Endothelial cell (in vitro differentiated cells): ENCODE measurements at regions not wholly inside any gene's neighbourhood (a gene's known extent, or its start where the extent isn't known, plus 50 kb on each side); places are given as distances from the start of the nearest gene placed in this dataset.

ENCODE experiments used
- DNase-seq: peaks from one replicate; pipeline ENCODE4 v3.0.0; 2021; ENCODE audit warnings: low spot score
- H3K27ac Mint-ChIP-seq: one replicate; pipeline ENCODE4 v1.8.0; 2021; ENCODE audit warnings: mixed read lengths, inconsistent platforms; ENCODE audit not compliant: unreplicated experiment
- H3K27me3 Mint-ChIP-seq: one replicate; pipeline ENCODE4 v1.8.0; 2021; ENCODE audit warnings: mild to moderate bottlenecking, moderate library complexity, mixed read lengths, inconsistent platforms; ENCODE audit not compliant: unreplicated experiment
- H3K36me3 Mint-ChIP-seq: one replicate; pipeline ENCODE4 v1.8.0; 2021; ENCODE audit warnings: mild to moderate bottlenecking, low read depth, mixed read lengths, inconsistent platforms; ENCODE audit not compliant: unreplicated experiment
- H3K4me1 Mint-ChIP-seq: one replicate; pipeline ENCODE4 v1.8.0; 2021; ENCODE audit warnings: mild to moderate bottlenecking, mixed read lengths, inconsistent platforms; ENCODE audit not compliant: unreplicated experiment
- H3K4me3 Mint-ChIP-seq: one replicate; pipeline ENCODE4 v1.8.0; 2021; ENCODE audit warnings: mild to moderate bottlenecking, mixed read lengths, inconsistent platforms; ENCODE audit not compliant: unreplicated experiment
- H3K9me3 Mint-ChIP-seq: one replicate; pipeline ENCODE4 v1.8.0; 2021; ENCODE audit warnings: mixed read lengths, inconsistent platforms; ENCODE audit not compliant: unreplicated experiment
- TF ChIP-seq, protein P1 (sequence below): fragments of 200-600 bp; sonication (generic); IDR thresholded peaks from one replicate; pipeline ENCODE4 v1.5.0; 2021; ENCODE audit warnings: antibody characterized with exemption; ENCODE audit not compliant: unreplicated experiment

DNA sequence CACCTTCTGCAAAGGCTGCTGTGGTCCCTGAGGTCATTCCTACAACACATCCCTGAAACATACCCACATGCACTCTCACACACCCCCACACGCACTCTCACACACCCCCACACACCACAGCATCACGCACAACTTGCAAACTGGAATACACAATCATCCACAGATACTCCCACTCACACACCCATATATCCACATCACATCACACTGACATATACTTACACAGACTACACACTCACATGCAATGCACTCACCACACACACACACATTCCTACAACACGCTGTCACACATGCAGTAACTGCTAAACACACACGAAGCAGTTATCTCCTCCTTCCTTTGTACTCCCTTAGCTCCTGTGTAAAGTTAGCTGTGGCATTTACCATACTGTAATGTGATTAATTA is 57.1 kb upstream of the PKDCC start:
- DNase-seq: no peak
- TF ChIP-seq, protein P1, sequence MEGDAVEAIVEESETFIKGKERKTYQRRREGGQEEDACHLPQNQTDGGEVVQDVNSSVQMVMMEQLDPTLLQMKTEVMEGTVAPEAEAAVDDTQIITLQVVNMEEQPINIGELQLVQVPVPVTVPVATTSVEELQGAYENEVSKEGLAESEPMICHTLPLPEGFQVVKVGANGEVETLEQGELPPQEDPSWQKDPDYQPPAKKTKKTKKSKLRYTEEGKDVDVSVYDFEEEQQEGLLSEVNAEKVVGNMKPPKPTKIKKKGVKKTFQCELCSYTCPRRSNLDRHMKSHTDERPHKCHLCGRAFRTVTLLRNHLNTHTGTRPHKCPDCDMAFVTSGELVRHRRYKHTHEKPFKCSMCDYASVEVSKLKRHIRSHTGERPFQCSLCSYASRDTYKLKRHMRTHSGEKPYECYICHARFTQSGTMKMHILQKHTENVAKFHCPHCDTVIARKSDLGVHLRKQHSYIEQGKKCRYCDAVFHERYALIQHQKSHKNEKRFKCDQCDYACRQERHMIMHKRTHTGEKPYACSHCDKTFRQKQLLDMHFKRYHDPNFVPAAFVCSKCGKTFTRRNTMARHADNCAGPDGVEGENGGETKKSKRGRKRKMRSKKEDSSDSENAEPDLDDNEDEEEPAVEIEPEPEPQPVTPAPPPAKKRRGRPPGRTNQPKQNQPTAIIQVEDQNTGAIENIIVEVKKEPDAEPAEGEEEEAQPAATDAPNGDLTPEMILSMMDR: no peak
- peaks cover 29% of the 10 kb centered on the region for H3K4me1 Mint-ChIP-seq
- H3K27me3 Mint-ChIP-seq: peaks cover 14% of the 10 kb centered on the region
- H3K4me3 Mint-ChIP-seq: no peak overlapping the region
- H3K9me3 Mint-ChIP-seq: no peaks in the 10 kb centered on the region
- peaks cover 7% of the 10 kb centered on the region for H3K36me3 Mint-ChIP-seq
- H3K27ac Mint-ChIP-seq: peak overlapping the region; percentile 9

DNA sequence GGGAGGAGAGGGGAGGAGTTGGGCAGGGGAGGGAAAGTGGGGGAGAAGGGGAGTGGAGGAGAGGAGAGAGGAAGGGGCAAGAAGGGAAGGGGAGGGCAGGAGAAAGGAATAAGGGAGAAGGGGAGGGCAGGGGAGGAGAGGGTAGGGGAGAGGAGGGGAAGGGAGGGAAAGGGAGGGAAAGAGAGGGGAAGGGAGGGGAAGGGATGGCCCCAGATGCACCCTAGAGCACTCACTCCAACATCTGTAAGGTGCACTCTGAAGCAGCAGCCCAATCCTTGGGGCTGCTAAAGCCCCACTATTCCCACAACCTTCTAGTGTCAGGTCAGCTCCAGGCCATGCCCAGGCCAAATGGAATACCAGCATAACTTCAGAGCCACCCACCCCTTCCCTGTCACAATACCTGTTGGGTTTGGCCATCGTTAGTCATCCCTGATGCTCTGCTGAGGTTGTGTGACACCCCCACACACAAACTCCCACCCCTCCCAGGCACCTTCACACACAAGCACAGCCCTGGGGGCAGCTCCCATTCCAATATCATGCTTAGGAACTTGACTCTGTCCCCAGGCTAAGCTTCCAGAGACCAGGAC is 55.7 kb upstream of the PKDCC start:
- Mint-ChIP-seq H3K27ac (no peak overlapping the region), H3K27me3 (peaks cover 14% of the 10 kb centered on the region), H3K36me3 (peaks cover 3% of the 10 kb centered on the region), H3K4me3 (no peak overlapping the region), H3K9me3 (no peaks in the 10 kb centered on the region), H3K4me1 (peaks cover 29% of the 10 kb centered on the region)
- TF ChIP-seq, protein P1: no peak
- no peak for DNase-seq

DNA sequence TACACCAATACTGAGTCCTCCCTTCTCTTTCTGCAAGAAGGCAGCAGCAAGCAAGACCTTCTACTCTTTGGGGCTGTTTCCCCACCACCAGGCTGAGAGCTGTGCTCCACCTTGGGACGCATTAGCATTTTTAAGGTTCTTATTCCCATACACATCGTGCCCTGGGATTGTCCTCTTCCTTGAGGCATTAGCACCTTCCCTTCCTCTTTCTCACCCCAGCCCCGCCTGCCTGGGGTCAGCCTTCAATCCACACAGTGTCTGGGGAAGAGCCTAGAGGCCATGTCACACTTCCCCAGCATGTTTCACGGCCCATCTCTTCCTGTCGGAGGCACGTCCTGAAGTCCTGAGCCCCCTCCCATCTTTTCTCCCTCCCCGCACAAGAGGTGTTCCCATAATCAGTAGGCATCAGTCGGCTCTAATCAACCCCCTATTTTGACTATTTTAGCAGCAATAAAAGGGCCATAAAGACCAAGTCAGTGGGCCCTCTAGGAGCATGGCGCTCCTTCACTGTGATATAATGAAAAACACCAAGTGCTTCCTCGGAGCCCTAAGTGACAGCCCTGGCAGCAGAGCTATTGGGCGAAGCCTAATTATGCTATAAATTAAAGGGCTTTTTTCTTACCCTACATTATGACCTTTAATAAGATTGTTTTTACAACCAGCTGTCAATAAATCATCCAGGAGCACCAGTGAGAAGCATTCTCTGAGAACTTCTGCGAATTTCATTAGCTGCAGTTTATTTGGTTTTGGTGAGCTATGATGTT is 55.0 kb upstream of the PKDCC start:
- TF ChIP-seq, protein P1: no peak
- Mint-ChIP-seq H3K27ac (no peak overlapping the region), H3K9me3 (no peaks in the 10 kb centered on the region), H3K4me3 (no peak overlapping the region), H3K36me3 (peaks cover 3% of the 10 kb centered on the region), H3K4me1 (peaks cover 29% of the 10 kb centered on the region), H3K27me3 (peaks cover 14% of the 10 kb centered on the region)
- no peak for DNase-seq

DNA sequence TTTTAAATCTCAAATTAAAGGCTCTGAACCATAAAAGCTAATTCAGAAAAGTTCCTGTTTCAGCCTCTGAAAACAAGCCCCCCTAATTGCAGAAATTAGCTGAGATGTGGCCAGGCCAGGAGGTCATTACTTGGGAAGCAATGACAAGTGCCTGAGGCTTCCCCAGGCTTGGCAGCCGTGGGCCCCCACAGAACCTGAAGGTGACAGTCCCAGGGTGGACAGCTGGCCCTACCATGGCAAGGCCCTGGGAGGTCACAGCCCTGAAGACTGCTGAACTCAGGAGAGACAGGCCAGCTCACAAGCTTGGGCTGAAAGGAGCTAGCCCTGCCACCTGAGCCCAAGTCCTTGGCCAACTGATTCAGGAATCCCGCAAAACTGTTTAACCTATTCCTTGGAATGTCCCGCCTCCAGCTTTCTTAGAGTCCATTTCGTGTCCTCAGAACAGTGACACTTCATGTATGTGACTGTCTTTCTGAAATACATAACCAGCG is 54.3 kb upstream of the PKDCC start:
- DNase-seq: no peak
- peaks cover 33% of the 10 kb centered on the region for H3K4me1 Mint-ChIP-seq
- no peaks in the 10 kb centered on the region for H3K9me3 Mint-ChIP-seq
- TF ChIP-seq, protein P1: no peak
- peaks cover 3% of the 10 kb centered on the region for H3K36me3 Mint-ChIP-seq
- no peak overlapping the region for H3K27ac Mint-ChIP-seq
- peaks cover 14% of the 10 kb centered on the region for H3K27me3 Mint-ChIP-seq
- no peak overlapping the region for H3K4me3 Mint-ChIP-seq

DNA sequence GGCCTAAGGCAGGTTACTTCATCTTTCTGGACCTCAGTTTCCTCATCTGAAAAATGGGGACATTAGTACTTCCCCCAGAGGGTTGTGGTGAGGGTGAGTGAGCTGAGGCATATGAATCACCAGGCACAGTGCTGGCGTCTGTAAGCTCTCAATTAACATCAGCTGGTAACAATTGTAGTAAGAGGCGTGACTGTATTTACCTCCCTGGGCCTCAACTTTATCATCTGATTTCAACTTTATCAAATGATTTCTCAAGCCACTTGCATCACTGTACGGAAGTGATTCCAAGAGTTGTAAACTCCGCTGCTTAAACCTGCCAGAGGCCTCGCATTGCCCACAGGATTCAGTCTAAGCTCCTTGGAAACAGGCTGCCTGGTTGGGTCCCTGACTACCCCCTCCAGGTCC is 53.6 kb upstream of the PKDCC start:
- peaks cover 30% of the 10 kb centered on the region for H3K4me1 Mint-ChIP-seq
- H3K36me3 Mint-ChIP-seq: peaks cover 3% of the 10 kb centered on the region
- H3K27me3 Mint-ChIP-seq: peaks cover 12% of the 10 kb centered on the region
- no peaks in the 10 kb centered on the region for H3K9me3 Mint-ChIP-seq
- TF ChIP-seq, protein P1: no peak
- no peak for DNase-seq
- H3K27ac Mint-ChIP-seq: no peak overlapping the region
- no peak overlapping the region for H3K4me3 Mint-ChIP-seq
